ENCODE measurements at regions not wholly inside any gene's neighbourhood (a gene's known extent, or its start where the extent isn't known, plus 50 kb on each side); places are given as distances from the start of the nearest gene placed in this dataset.

DNA sequence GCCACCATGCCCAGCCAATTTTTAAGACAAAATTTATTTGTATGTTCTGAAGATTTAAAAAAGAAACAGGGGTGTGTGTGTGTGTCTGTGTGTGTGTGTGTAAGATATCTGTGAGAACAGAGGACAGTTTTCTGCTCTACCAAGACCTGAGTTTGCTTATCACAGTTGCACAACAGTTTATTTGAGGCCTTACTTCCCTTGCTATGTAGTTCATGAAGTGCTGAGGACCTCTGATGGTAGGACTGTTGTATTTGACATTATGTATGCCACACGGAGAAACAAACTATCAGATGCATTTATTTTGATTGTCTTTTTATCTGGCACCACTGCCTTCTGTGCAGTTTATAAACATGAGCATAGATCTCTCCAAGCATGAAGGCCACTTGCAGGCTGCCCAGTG, 355.2 kb downstream of the PBX1 start:
- Histone ChIP-seq H3K27me3 (no peaks in the 10 kb centered on the region), H3K4me3 (no peak overlapping the region), H3K36me3 (no peaks in the 10 kb centered on the region), H3K27ac (no peak overlapping the region), H3K9me3 (no peaks in the 10 kb centered on the region), H3K4me1 (no peaks in the 10 kb centered on the region)
- TF ChIP-seq, protein P1, sequence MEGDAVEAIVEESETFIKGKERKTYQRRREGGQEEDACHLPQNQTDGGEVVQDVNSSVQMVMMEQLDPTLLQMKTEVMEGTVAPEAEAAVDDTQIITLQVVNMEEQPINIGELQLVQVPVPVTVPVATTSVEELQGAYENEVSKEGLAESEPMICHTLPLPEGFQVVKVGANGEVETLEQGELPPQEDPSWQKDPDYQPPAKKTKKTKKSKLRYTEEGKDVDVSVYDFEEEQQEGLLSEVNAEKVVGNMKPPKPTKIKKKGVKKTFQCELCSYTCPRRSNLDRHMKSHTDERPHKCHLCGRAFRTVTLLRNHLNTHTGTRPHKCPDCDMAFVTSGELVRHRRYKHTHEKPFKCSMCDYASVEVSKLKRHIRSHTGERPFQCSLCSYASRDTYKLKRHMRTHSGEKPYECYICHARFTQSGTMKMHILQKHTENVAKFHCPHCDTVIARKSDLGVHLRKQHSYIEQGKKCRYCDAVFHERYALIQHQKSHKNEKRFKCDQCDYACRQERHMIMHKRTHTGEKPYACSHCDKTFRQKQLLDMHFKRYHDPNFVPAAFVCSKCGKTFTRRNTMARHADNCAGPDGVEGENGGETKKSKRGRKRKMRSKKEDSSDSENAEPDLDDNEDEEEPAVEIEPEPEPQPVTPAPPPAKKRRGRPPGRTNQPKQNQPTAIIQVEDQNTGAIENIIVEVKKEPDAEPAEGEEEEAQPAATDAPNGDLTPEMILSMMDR (IDR thresholded peaks at IDR 0.05), result peak in 1 of 2 experiments; percentile 12
- DNase-seq, result no peak
- intact Hi-C loops (cut with DNase I; ENCODE audit: low total_unique reads), result no loop called here

DNA sequence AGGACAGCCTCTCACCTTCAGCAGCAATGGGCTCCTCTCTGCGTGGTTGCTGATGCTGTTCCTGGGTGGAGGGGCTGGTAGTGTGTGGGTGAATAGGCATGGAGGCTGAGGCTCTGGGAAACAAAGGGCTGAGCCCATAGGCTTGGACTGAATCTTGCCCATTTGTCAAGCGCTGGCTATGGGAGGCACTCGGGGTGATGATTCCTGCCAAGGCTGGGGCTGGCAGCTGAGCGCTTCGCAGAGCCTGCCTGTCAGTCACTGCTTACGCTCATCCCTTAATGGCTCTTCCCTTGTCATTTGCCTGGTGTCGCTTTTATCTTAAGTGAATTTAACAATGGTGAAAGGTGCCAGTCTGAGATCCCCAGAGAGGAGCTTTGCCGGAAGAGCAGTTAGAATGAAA, 353.3 kb downstream of the PBX1 start:
- H3K36me3 ChIP-seq, result no peaks in the 10 kb centered on the region
- intact Hi-C loops (cut with DNase I; ENCODE audit: low total_unique reads), result no loop called here
- no peaks in the 10 kb centered on the region for H3K9me3 ChIP-seq
- no peaks in the 10 kb centered on the region for H3K4me1 ChIP-seq
- H3K4me3 ChIP-seq, result no peak overlapping the region
- H3K27ac ChIP-seq, result no peak overlapping the region
- no peaks in the 10 kb centered on the region for H3K27me3 ChIP-seq
- TF ChIP-seq, protein P1 (IDR thresholded peaks at IDR 0.05), result no peak
- no peak for DNase-seq

DNA sequence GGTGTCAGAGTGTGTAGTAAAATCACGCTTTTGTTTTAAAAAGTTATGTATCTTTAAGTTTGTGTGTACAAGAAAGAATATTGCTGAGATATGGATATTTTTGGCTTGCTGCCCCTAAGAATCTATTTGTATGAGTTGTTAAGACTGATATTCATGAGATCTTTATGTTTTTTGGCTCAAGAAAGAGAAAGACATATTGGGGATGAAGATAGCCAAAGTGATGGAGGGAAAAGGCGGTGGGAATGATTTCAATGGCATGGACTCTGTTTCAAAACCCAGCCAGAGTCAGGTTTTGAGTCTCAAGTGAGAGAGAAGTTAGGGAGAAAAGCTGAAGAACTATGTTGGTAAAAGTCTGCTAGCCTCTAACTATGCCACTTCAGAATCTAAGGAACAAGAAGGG, 351.7 kb downstream of the PBX1 start:
- H3K4me1 ChIP-seq, result no peaks in the 10 kb centered on the region
- intact Hi-C loops (cut with DNase I; ENCODE audit: low total_unique reads), result no loop called here
- no peak for DNase-seq
- no peak overlapping the region for H3K4me3 ChIP-seq
- TF ChIP-seq, protein P1 (IDR thresholded peaks at IDR 0.05), result no peak
- H3K27me3 ChIP-seq, result no peaks in the 10 kb centered on the region
- no peaks in the 10 kb centered on the region for H3K36me3 ChIP-seq
- H3K9me3 ChIP-seq, result no peaks in the 10 kb centered on the region
- H3K27ac ChIP-seq, result no peak overlapping the region

DNA sequence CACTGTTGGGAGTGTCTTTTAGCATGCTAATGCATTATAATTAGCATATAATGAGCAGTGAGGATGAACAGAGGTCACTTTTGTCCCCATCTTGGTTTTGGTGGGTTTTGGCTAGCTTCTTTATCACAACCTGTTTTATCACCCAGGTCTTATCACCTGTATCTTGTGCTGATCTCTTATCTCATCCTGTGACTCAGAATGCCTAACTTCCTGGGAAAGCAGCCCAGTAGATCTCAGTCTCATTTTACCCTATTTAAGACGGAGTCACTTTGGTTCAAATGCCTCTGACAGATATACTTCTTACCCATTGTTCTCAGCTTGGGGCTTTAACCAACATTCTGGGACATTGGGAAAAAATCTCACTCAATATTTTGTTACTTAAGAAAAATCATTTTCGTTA, 348.7 kb downstream of the PBX1 start:
- intact Hi-C loops (cut with DNase I; ENCODE audit: low total_unique reads), result no loop called here
- Histone ChIP-seq H3K36me3 (no peaks in the 10 kb centered on the region), H3K4me1 (no peaks in the 10 kb centered on the region), H3K27me3 (no peaks in the 10 kb centered on the region), H3K9me3 (no peaks in the 10 kb centered on the region), H3K4me3 (no peak overlapping the region), H3K27ac (no peak overlapping the region)
- TF ChIP-seq, protein P1 (IDR thresholded peaks at IDR 0.05), result no peak
- no peak for DNase-seq

DNA sequence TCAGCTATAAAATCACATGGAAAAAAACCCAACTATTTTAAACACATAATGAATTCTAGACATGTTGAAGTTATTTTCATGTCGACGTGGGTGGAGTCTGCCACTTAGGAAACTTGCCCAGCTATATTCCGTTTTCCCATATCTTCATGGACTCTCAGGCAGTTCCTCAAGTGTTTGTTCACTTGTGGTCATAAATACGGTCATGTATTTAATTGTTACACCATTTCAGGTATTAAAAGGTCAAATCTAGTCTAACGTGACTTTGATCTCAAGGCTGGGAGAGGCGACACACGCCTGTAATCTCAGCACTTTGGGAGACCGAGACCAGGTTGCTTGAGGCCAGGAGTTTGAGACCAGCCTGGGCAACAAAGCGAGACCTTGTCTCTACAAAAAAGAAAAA, 346.9 kb downstream of the PBX1 start:
- Histone ChIP-seq H3K9me3 (no peaks in the 10 kb centered on the region), H3K4me1 (no peaks in the 10 kb centered on the region), H3K4me3 (no peak overlapping the region), H3K27me3 (no peaks in the 10 kb centered on the region), H3K27ac (no peak overlapping the region), H3K36me3 (no peaks in the 10 kb centered on the region)
- intact Hi-C loops (cut with DNase I; ENCODE audit: low total_unique reads), result no loop called here
- no peak for DNase-seq
- TF ChIP-seq, protein P1 (IDR thresholded peaks at IDR 0.05), result no peak

DNA sequence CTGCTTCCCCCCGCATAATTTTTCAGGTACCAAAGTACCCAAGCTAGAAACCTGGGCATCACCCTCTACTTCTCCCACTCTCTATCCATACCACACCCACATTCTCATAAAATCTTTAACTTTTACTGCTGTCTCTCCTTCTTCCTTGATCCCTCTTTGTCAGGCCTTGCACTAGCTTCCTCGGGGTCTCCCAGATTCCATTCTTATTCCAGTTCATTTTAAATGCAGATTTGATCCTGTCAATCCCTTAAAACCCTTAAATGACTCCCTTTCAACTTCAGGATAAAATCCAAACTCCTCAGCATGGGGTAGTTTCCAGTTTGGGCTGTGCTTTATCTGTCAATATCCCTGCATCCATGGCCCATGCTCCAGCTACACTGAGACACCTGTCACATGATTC, 343.5 kb downstream of the PBX1 start:
- Histone ChIP-seq H3K4me1 (no peaks in the 10 kb centered on the region), H3K27ac (no peak overlapping the region), H3K4me3 (no peak overlapping the region), H3K36me3 (no peaks in the 10 kb centered on the region), H3K27me3 (no peaks in the 10 kb centered on the region), H3K9me3 (peaks cover 0 to 8% (median 0%) of the 10 kb centered on the region in 3 donors)
- no peak for DNase-seq
- TF ChIP-seq, protein P1 (IDR thresholded peaks at IDR 0.05), result no peak
- intact Hi-C loops (cut with DNase I; ENCODE audit: low total_unique reads), result no loop called here
